Esophagus muscularis mucosa (tissue), 4 donors: ENCODE measurements at regions not wholly inside any gene's neighbourhood (a gene's known extent, or its start where the extent isn't known, plus 50 kb on each side); places are given as distances from the start of the nearest gene placed in this dataset.

ENCODE experiments used
- DNase-seq: peaks from one replicate; pipeline ENCODE4 v3.0.0-alpha.2; 2017; ENCODE audit errors: extremely low spot score
- H3K27ac ChIP-seq, 4 donors: fragments of 200-600 bp; sonication (generic); replicated peaks in 1 of 4; 1 replicate in 3 of 4; 2 replicates in 1 of 4; pipeline ENCODE4 v1.5.1; 2016 to 2019; ENCODE audit warnings: mild to moderate bottlenecking in 1 of 4
- H3K27me3 ChIP-seq, 4 donors: fragments of 200-600 bp; sonication (generic); one replicate each; pipeline versions ENCODE4 v1.5.1 to v1.6.0; 2016 to 2019
- H3K36me3 ChIP-seq, 4 donors: fragments of 200-600 bp; sonication (generic); one replicate each; pipeline ENCODE4 v1.5.1; 2016 to 2019
- H3K4me1 ChIP-seq, 4 donors: fragments of 200-600 bp; sonication (generic); one replicate each; pipeline ENCODE4 v1.5.1; 2016 to 2019
- H3K4me3 ChIP-seq, 4 donors: fragments of 200-600 bp; sonication (generic); 1 replicate in 2 of 4; 2 replicates in 2 of 4; pipeline ENCODE4 v1.5.1; 2016 to 2019; ENCODE audit warnings: mild to moderate bottlenecking in 4 of 4, moderate library complexity in 1 of 4
- H3K9me3 ChIP-seq, 4 donors: fragments of 200-600 bp; sonication (generic); 1 replicate in 3 of 4; 2 replicates in 1 of 4; pipeline ENCODE4 v1.5.1; 2016 to 2019
- CTCF ChIP-seq, 3 experiments: fragments of 200-600 bp in 2 of 3; fragments of 450-650 bp in 1 of 3; sonication (generic) in 2 of 3; IDR thresholded peaks; one replicate each; pipeline ENCODE4 v1.5.1; 2017 to 2019; ENCODE audit warnings: antibody characterized with exemption in 3 of 3, mild to moderate bottlenecking in 2 of 3, moderate library complexity in 1 of 3
- EP300 ChIP-seq: sonication (generic); formaldehyde crosslinking; IDR thresholded peaks from one replicate; pipeline ENCODE4 v1.6.1; 2017; ENCODE audit warnings: antibody characterized with exemption
- POLR2A ChIP-seq: fragments of 450-650 bp; IDR thresholded peaks from one replicate; pipeline ENCODE4 v1.6.1; 2017; ENCODE audit warnings: antibody characterized with exemption, moderate library complexity, mild to moderate bottlenecking, low read depth
- POLR2AphosphoS5 ChIP-seq, 2 donors: sonication (generic); formaldehyde crosslinking; IDR thresholded peaks; one replicate each; pipeline ENCODE4 v1.6.1; 2017; ENCODE audit warnings: antibody characterized with exemption in 2 of 2
- WGBS: methylation state at CpG from one replicate; pipeline ENCODE4 v1.1.5; 2018; 5-methylcytosine and 5-hydroxymethylcytosine counted together
- intact Hi-C: fragments of 100-400 bp; cut with DNase I; formaldehyde crosslinking; loops from one replicate; pipeline ENCODE4 v1.15.1; 2023

- Histone ChIP-seq H3K27ac (no peak overlapping the region), H3K27me3 (no peaks in the 10 kb centered on the region), H3K4me3 (no peak overlapping the region), H3K36me3 (no peaks in the 10 kb centered on the region), H3K4me1 (no peaks in the 10 kb centered on the region), H3K9me3 (no peaks in the 10 kb centered on the region)
- no peak for DNase-seq
- intact Hi-C loops, result no loop called here
- 67% methylated on average over 4 of the region's 4 CpGs for WGBS
- no peak for TF ChIP-seq POLR2AphosphoS5 (IDR thresholded peaks at IDR 0.05)
- no peak for TF ChIP-seq CTCF (IDR thresholded peaks at IDR 0.05)
- TF ChIP-seq EP300, result no peak
- TF ChIP-seq POLR2A, result no peak
Measured at GRCh38 chr6:9539231-9539755, 875.6 kb downstream of the TFAP2A start.

GRCh38 chr6:9537381-9537780, 877.5 kb downstream of the TFAP2A start:
- WGBS, result 61% methylated on average over 2 of the region's 2 CpGs
- intact Hi-C loops, result no loop called here
- H3K27me3 ChIP-seq, result no peaks in the 10 kb centered on the region
- no peaks in the 10 kb centered on the region for H3K36me3 ChIP-seq
- no peak for TF ChIP-seq CTCF (IDR thresholded peaks at IDR 0.05)
- no peak for TF ChIP-seq POLR2A
- TF ChIP-seq POLR2AphosphoS5 (IDR thresholded peaks at IDR 0.05), result no peak
- no peak for TF ChIP-seq EP300
- H3K27ac ChIP-seq, result no peak overlapping the region
- H3K4me1 ChIP-seq, result no peaks in the 10 kb centered on the region
- no peak overlapping the region for H3K4me3 ChIP-seq
- no peak for DNase-seq
- no peaks in the 10 kb centered on the region for H3K9me3 ChIP-seq

DNA sequence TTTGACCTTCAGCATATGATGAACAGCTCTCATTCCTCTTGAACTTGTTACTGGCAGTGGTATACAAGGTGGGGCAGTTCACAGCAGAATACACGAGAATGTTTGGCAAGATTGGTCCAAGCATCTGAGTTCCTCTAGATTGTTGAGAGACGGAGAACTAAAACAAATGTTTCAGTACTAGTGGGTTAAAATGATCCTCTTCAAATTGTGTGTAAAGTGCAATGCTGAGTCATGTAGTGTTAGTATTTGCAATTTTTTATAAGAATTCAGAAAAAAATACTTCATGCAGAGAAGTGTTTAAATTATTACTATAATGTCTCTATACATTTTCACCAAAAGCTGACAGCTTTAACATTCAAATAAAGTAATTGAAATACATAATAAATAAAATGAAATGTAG, 879.8 kb downstream of the TFAP2A start:
- DNase-seq, result no peak
- Histone ChIP-seq H3K27me3 (no peaks in the 10 kb centered on the region), H3K36me3 (no peaks in the 10 kb centered on the region), H3K9me3 (no peaks in the 10 kb centered on the region), H3K4me3 (no peak overlapping the region), H3K4me1 (no peaks in the 10 kb centered on the region), H3K27ac (no peak overlapping the region)
- intact Hi-C loops, result no loop called here
- 37% methylated on average over 2 of the region's 2 CpGs for WGBS
- TF ChIP-seq POLR2AphosphoS5 (IDR thresholded peaks at IDR 0.05) (no peak), CTCF (IDR thresholded peaks at IDR 0.05) (no peak), POLR2A (no peak), EP300 (no peak)

DNA sequence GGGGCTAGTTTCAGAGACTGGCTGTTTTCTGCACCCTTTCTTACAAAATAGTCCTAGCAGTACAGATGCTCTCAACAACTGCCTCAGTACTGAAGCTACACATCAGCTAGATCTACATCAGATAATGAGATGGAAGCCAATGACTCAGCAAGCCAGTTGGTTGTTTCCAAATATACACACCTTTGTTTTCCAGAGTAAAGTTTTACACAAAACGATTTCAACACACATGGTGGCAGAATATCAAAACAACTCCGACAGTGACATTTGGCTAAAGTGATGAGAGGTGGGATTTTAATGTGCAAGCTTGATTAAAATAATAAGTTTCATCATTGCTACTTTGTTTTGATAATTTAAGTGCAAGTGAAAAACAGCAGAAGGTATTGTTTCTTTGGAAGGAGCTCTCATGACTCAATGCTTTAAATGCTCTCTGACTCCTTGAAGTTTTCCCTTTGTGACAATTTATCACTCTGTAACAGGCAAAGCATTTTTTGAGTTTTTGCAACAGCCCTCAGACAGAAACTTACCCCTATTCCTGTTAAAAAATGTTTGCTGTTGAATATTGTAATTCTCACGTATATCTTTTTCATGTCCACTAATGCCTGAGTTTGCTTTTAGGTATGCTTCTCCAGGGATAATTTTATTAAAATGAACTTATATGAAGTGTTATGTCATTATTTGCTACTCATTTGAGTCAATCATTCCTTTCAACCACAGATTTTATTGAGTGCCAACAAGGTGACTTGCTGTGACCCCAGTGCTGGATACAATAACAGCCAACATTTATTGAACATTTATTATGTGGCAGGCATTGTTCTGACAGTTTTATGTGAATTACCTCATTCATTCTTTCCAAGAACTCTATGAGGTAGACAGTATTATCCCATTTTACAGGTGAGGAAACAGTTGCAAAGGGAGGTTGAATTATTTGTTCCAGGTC, 882.0 kb downstream of the TFAP2A start:
- Histone ChIP-seq H3K36me3 (no peaks in the 10 kb centered on the region), H3K4me3 (no peak overlapping the region), H3K27me3 (peaks cover 0 to 2% (median 0%) of the 10 kb centered on the region in 4 donors), H3K27ac (no peak overlapping the region), H3K9me3 (peaks cover 0 to 4% (median 0%) of the 10 kb centered on the region in 4 donors), H3K4me1 (no peaks in the 10 kb centered on the region)
- no peak for DNase-seq
- TF ChIP-seq POLR2A (no peak), POLR2AphosphoS5 (IDR thresholded peaks at IDR 0.05) (no peak), CTCF (IDR thresholded peaks at IDR 0.05) (no peak), EP300 (no peak)
- 88% methylated on average over 3 of the region's 3 CpGs for WGBS
- intact Hi-C loops, result no loop called here
